ENCODE measurements at regions not wholly inside any gene's neighbourhood (a gene's known extent, or its start where the extent isn't known, plus 50 kb on each side); places are given as distances from the start of the nearest gene placed in this dataset.
"Not testable (repeated sequence)": the region's sequence is repeated elsewhere in the genome, so short reads cannot be mapped to it uniquely, and the experiment has no call there.

- DNase-seq (ENCODE audit: low read depth in 2 of 2): no peak
Measured at GRCh38 chr2:146413086-146413610, 1431.7 kb upstream of the ACVR2A start.

- DNase-seq (ENCODE audit: low read depth in 2 of 2): no peak
Measured at GRCh38 chr2:146412625-146413024, 1432.2 kb upstream of the ACVR2A start.

- DNase-seq (ENCODE audit: low read depth in 2 of 2): not testable (repeated sequence)
Measured at GRCh38 chr2:146405402-146406309, 1439.2 kb upstream of the ACVR2A start.

- DNase-seq (ENCODE audit: low read depth in 2 of 2): not testable (repeated sequence)
Measured at GRCh38 chr2:146403546-146404160, 1441.2 kb upstream of the ACVR2A start.

GRCh38 chr2:146392631-146393030, 1452.2 kb upstream of the ACVR2A start:
- no peak for DNase-seq (ENCODE audit: low read depth in 2 of 2)

GRCh38 chr2:146392186-146392585, 1452.6 kb upstream of the ACVR2A start:
- DNase-seq (ENCODE audit: low read depth in 2 of 2): no peak

- peak; percentile 51 to 54 for DNase-seq (ENCODE audit: low read depth in 2 of 2)
Measured at GRCh38 chr2:146388757-146389156, 1456.1 kb upstream of the ACVR2A start.

- no peak for DNase-seq (ENCODE audit: low read depth in 2 of 2)
Measured at GRCh38 chr2:146386096-146386495, 1458.7 kb upstream of the ACVR2A start.

- DNase-seq (ENCODE audit: low read depth in 2 of 2): no peak
Measured at GRCh38 chr2:146385031-146385430, 1459.8 kb upstream of the ACVR2A start.

GRCh38 chr2:146376511-146377064, 1468.2 kb upstream of the ACVR2A start:
- no peak for DNase-seq (ENCODE audit: low read depth in 2 of 2)

- no peak for DNase-seq (ENCODE audit: low read depth in 2 of 2)
Measured at GRCh38 chr2:146374505-146374904, 1470.3 kb upstream of the ACVR2A start.

GRCh38 chr2:146371364-146371763, 1473.5 kb upstream of the ACVR2A start:
- DNase-seq (ENCODE audit: low read depth in 2 of 2): not testable (repeated sequence)

GRCh38 chr2:146370826-146371225, 1474.0 kb upstream of the ACVR2A start:
- peak; percentile 41 to 42 for DNase-seq (ENCODE audit: low read depth in 2 of 2)

- no peak for DNase-seq (ENCODE audit: low read depth in 2 of 2)
Measured at GRCh38 chr2:146366276-146366675, 1478.6 kb upstream of the ACVR2A start.

GRCh38 chr2:146365041-146365440, 1479.8 kb upstream of the ACVR2A start:
- DNase-seq (ENCODE audit: low read depth in 2 of 2): no peak

GRCh38 chr2:146363731-146364130, 1481.1 kb upstream of the ACVR2A start:
- DNase-seq (ENCODE audit: low read depth in 2 of 2): peak in 1 of 2 experiments; percentile 13

GRCh38 chr2:146351689-146352088, 1493.1 kb upstream of the ACVR2A start:
- DNase-seq (ENCODE audit: low read depth in 2 of 2): no peak

- DNase-seq (ENCODE audit: low read depth in 2 of 2): no peak
Measured at GRCh38 chr2:146349334-146349733, 1495.5 kb upstream of the ACVR2A start.

GRCh38 chr2:146324951-146325350, 1519.9 kb upstream of the ACVR2A start:
- DNase-seq (ENCODE audit: low read depth in 2 of 2): no peak

GRCh38 chr2:146323564-146323963, 1521.3 kb upstream of the ACVR2A start:
- no peak for DNase-seq (ENCODE audit: low read depth in 2 of 2)

- no peak for DNase-seq (ENCODE audit: low read depth in 2 of 2)
Measured at GRCh38 chr2:146321175-146321574, 1523.7 kb upstream of the ACVR2A start.

GRCh38 chr2:146317959-146318358, 1526.9 kb upstream of the ACVR2A start:
- DNase-seq (ENCODE audit: low read depth in 2 of 2): peak; percentile 40 to 55
